Right lobe of liver (tissue), 6 donors: ENCODE measurements at regions not wholly inside any gene's neighbourhood (a gene's known extent, or its start where the extent isn't known, plus 50 kb on each side); places are given as distances from the start of the nearest gene placed in this dataset.

Experiments used
- ATAC-seq, 4 donors: fragments of 200-7000 bp; cut with Tn5 transposase; one replicate each; pipeline ENCODE4 v1.9.1; 2020; ENCODE audit warnings: mild to moderate bottlenecking in 4 of 4, moderate library complexity in 4 of 4
- DNase-seq, 3 donors: peaks; one replicate each; pipeline ENCODE4 v3.0.0-alpha.2; 2020
- H3K27ac ChIP-seq, 3 donors: fragments of 200-600 bp; one replicate each; pipeline ENCODE4 v1.8.0; 2022
- H3K27me3 ChIP-seq, 2 donors: fragments of 200-600 bp; one replicate each; pipeline ENCODE4 v1.8.0; 2022
- H3K36me3 ChIP-seq, 4 donors: fragments of 200-600 bp; sonication (generic) in 1 of 4; one replicate each; pipeline versions ENCODE4 v1.5.1 to v1.8.0; 2017 to 2022; ENCODE audit warnings: control low read depth in 1 of 4
- H3K4me1 ChIP-seq, 4 donors: fragments of 200-600 bp; sonication (generic) in 1 of 4; one replicate each; pipeline versions ENCODE4 v1.5.1 to v1.8.0; 2017 to 2022; ENCODE audit warnings: control low read depth in 1 of 4
- H3K4me3 ChIP-seq, 3 donors: fragments of 200-600 bp; one replicate each; pipeline ENCODE4 v1.8.0; 2022
- H3K9me3 ChIP-seq, 4 donors: fragments of 200-600 bp; sonication (generic) in 1 of 4; one replicate each; pipeline versions ENCODE4 v1.5.1 to v1.8.0; 2017 to 2022; ENCODE audit warnings: control low read depth in 1 of 4
- CTCF ChIP-seq, 4 donors: fragments of 200-600 bp in 3 of 4; fragments of 450-650 bp in 1 of 4; IDR thresholded peaks; one replicate each; pipeline versions ENCODE4 v1.5.1 to v1.8.0; 2016 to 2022; ENCODE audit warnings: antibody characterized with exemption in 4 of 4, mild to moderate bottlenecking in 2 of 4
- POLR2A ChIP-seq: fragments of 450-650 bp; IDR thresholded peaks from one replicate; pipeline ENCODE4 v1.6.1; 2017; ENCODE audit warnings: antibody characterized with exemption, mild to moderate bottlenecking
- WGBS: methylation state at CpG from one replicate; pipeline ENCODE4 v1.1.6; 2018; ENCODE audit warnings: low coverage, low lambda C conversion rate; ENCODE audit not compliant: insufficient coverage; ENCODE audit errors: missing lambda C conversion rate; 5-methylcytosine and 5-hydroxymethylcytosine counted together
- intact Hi-C, 2 donors: fragments of 100-400 bp; cut with DNase I; formaldehyde crosslinking; loops; one replicate each; pipeline versions ENCODE4 v1.11.2 to v1.14.1; 2022
- donor health status: DM: no; HTN: yes; CAD: no.
- donor health status: DM: no; HTN: no; CAD: no.
- donor health status: DM: no; HTN: no; CAD: no.
- donor health status: DM: no; HTN: yes; CAD: no.
- donor health status: DM: no; HTN: yes; CAD: no.

GRCh38 chr10:107803546-107803945 is 639.0 kb upstream of the SORCS1 start:
- DNase-seq (no peak), ATAC-seq (no peak)
- Histone ChIP-seq H3K27ac (no peak overlapping the region), H3K4me3 (no peak overlapping the region), H3K27me3 (no peaks in the 10 kb centered on the region), H3K36me3 (no peaks in the 10 kb centered on the region), H3K9me3 (no peaks in the 10 kb centered on the region), H3K4me1 (no peaks in the 10 kb centered on the region)
- WGBS: 43% methylated on average over 3 of the region's 4 CpGs
- intact Hi-C loops: no loop called here
- TF ChIP-seq CTCF (IDR thresholded peaks at IDR 0.05): no peak
- TF ChIP-seq POLR2A: no peak

- TF ChIP-seq POLR2A (no peak), CTCF (IDR thresholded peaks at IDR 0.05) (no peak)
- Histone ChIP-seq H3K27me3 (no peaks in the 10 kb centered on the region), H3K36me3 (no peaks in the 10 kb centered on the region), H3K4me3 (no peak overlapping the region), H3K4me1 (no peaks in the 10 kb centered on the region), H3K9me3 (no peaks in the 10 kb centered on the region), H3K27ac (no peak overlapping the region)
- ATAC-seq (no peak), DNase-seq (no peak)
- WGBS: 35% methylated on average over 1 of the region's 1 CpG
- intact Hi-C loops: no loop called here
These were observed 635.6 kb upstream of the SORCS1 start for GRCh38 chr10:107800061-107800460.

GRCh38 chr10:107790271-107790670 is 625.8 kb upstream of the SORCS1 start:
- DNase-seq: no peak
- H3K4me3 ChIP-seq: no peak overlapping the region
- H3K36me3 ChIP-seq: no peaks in the 10 kb centered on the region
- H3K9me3 ChIP-seq: no peaks in the 10 kb centered on the region
- H3K27ac ChIP-seq: no peak overlapping the region
- H3K27me3 ChIP-seq: no peaks in the 10 kb centered on the region
- ATAC-seq: no peak
- H3K4me1 ChIP-seq: no peaks in the 10 kb centered on the region
- intact Hi-C loops: no loop called here
- 50% methylated on average over 1 of the region's 1 CpG for WGBS
- TF ChIP-seq CTCF (IDR thresholded peaks at IDR 0.05) (no peak), POLR2A (no peak)

- intact Hi-C loops: no loop called here
- no peak overlapping the region for H3K4me3 ChIP-seq
- no peaks in the 10 kb centered on the region for H3K9me3 ChIP-seq
- no peaks in the 10 kb centered on the region for H3K4me1 ChIP-seq
- no peak for DNase-seq
- H3K27ac ChIP-seq: no peak overlapping the region
- TF ChIP-seq POLR2A (no peak), CTCF (IDR thresholded peaks at IDR 0.05) (no peak)
- no peaks in the 10 kb centered on the region for H3K36me3 ChIP-seq
- no peak for ATAC-seq
- WGBS: no CpG with 5 or more reads among the region's 1 CpG
- H3K27me3 ChIP-seq: no peaks in the 10 kb centered on the region
These were observed 606.6 kb upstream of the SORCS1 start for GRCh38 chr10:107771066-107771465.

- no peak overlapping the region for H3K4me3 ChIP-seq
- intact Hi-C loops: no loop called here
- no peaks in the 10 kb centered on the region for H3K36me3 ChIP-seq
- DNase-seq: no peak
- no peak overlapping the region for H3K27ac ChIP-seq
- no peaks in the 10 kb centered on the region for H3K9me3 ChIP-seq
- H3K27me3 ChIP-seq: no peaks in the 10 kb centered on the region
- H3K4me1 ChIP-seq: no peaks in the 10 kb centered on the region
- ATAC-seq: no peak
- TF ChIP-seq CTCF (IDR thresholded peaks at IDR 0.05): no peak
- TF ChIP-seq POLR2A: no peak
- 67% methylated on average over 3 of the region's 3 CpGs for WGBS
These were observed 602.7 kb upstream of the SORCS1 start for GRCh38 chr10:107767185-107767584.
